Uterus (tissue), 3 donors: ENCODE measurements at regions not wholly inside any gene's neighbourhood (a gene's known extent, or its start where the extent isn't known, plus 50 kb on each side); places are given as distances from the start of the nearest gene placed in this dataset.

Experiments
- DNase-seq, 2 donors: peaks; one replicate each; pipeline ENCODE4 v3.0.0-alpha.2; 2019 to 2020
- H3K27ac ChIP-seq, 2 donors: fragments of 200-600 bp; sonication (generic); 1 replicate in 1 of 2; 2 replicates in 1 of 2; pipeline ENCODE4 v1.5.1; 2016 to 2018
- H3K27me3 ChIP-seq, 2 donors: fragments of 200-600 bp; sonication (generic); one replicate each; pipeline ENCODE4 v1.5.1; 2018 to 2019; ENCODE audit warnings: control low read depth in 1 of 2
- H3K36me3 ChIP-seq, 2 donors: fragments of 200-600 bp; sonication (generic); one replicate each; pipeline ENCODE4 v1.5.1; 2019; ENCODE audit warnings: control low read depth in 1 of 2
- H3K4me1 ChIP-seq, 2 donors: fragments of 200-600 bp; sonication (generic); one replicate each; pipeline ENCODE4 v1.5.1; 2018 to 2019; ENCODE audit warnings: control low read depth in 1 of 2
- H3K4me3 ChIP-seq, 2 donors: fragments of 200-600 bp; sonication (generic); 1 replicate in 1 of 2; 2 replicates in 1 of 2; pipeline ENCODE4 v1.5.1; 2018 to 2019; ENCODE audit warnings: mild to moderate bottlenecking in 1 of 2
- H3K9me3 ChIP-seq, 2 donors: fragments of 200-600 bp; sonication (generic); one replicate each; pipeline ENCODE4 v1.5.1; 2019; ENCODE audit warnings: control low read depth in 1 of 2
- POLR2A ChIP-seq, 2 donors: fragments of 450-650 bp; IDR thresholded peaks; one replicate each; pipeline ENCODE4 v1.6.1; 2016; ENCODE audit warnings: antibody characterized with exemption in 2 of 2, mild to moderate bottlenecking in 1 of 2, moderate library complexity in 1 of 2
- intact Hi-C: fragments of 100-400 bp; cut with DNase I; formaldehyde crosslinking; loops from one replicate; pipeline ENCODE4 v1.15.1; 2023; ENCODE audit warnings: low total_unique reads
- TF ChIP-seq, protein P1 (sequence below), 4 experiments: fragments of 200-600 bp in 2 of 4; fragments of 450-650 bp in 2 of 4; sonication (generic) in 2 of 4; IDR thresholded peaks; one replicate each; pipeline ENCODE4 v1.5.1; 2016 to 2019; ENCODE audit warnings: antibody characterized with exemption in 4 of 4, mild to moderate bottlenecking in 2 of 4, moderate library complexity in 1 of 4
- donor health status: DM: yes; HTN: yes; CAD: no.

GRCh38 chr2:124988111-124988510, 963.0 kb downstream of the CNTNAP5 start:
- H3K27ac ChIP-seq, result no peak overlapping the region
- H3K27me3 ChIP-seq, result no peaks in the 10 kb centered on the region
- H3K4me1 ChIP-seq, result no peaks in the 10 kb centered on the region
- H3K9me3 ChIP-seq, result no peaks in the 10 kb centered on the region
- no peak for DNase-seq
- intact Hi-C loops, result no loop called here
- no peaks in the 10 kb centered on the region for H3K36me3 ChIP-seq
- no peak for TF ChIP-seq POLR2A (IDR thresholded peaks at IDR 0.05)
- TF ChIP-seq, protein P1, sequence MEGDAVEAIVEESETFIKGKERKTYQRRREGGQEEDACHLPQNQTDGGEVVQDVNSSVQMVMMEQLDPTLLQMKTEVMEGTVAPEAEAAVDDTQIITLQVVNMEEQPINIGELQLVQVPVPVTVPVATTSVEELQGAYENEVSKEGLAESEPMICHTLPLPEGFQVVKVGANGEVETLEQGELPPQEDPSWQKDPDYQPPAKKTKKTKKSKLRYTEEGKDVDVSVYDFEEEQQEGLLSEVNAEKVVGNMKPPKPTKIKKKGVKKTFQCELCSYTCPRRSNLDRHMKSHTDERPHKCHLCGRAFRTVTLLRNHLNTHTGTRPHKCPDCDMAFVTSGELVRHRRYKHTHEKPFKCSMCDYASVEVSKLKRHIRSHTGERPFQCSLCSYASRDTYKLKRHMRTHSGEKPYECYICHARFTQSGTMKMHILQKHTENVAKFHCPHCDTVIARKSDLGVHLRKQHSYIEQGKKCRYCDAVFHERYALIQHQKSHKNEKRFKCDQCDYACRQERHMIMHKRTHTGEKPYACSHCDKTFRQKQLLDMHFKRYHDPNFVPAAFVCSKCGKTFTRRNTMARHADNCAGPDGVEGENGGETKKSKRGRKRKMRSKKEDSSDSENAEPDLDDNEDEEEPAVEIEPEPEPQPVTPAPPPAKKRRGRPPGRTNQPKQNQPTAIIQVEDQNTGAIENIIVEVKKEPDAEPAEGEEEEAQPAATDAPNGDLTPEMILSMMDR (IDR thresholded peaks at IDR 0.05), result no peak
- no peak overlapping the region for H3K4me3 ChIP-seq

DNA sequence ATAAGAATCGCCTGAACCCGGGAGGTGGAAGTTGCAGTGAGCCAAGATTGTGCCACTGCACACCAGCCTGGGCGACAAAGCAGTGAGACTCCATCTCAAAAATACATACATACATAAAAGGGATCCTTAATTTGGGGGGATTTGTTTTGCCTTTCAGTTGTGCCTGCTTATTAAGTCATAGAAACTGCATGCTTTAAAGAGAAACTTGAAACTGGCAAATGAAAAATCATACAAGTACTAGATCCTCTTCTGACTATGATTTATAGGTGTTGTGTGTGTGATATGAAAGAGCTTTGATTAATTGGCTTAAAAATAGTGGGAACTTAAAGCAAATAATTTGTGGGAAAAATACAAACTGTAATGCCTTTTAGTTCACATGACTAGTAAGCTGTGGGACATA, 963.7 kb downstream of the CNTNAP5 start:
- intact Hi-C loops, result no loop called here
- no peak for TF ChIP-seq POLR2A (IDR thresholded peaks at IDR 0.05)
- TF ChIP-seq, protein P1 (IDR thresholded peaks at IDR 0.05), result no peak

DNA sequence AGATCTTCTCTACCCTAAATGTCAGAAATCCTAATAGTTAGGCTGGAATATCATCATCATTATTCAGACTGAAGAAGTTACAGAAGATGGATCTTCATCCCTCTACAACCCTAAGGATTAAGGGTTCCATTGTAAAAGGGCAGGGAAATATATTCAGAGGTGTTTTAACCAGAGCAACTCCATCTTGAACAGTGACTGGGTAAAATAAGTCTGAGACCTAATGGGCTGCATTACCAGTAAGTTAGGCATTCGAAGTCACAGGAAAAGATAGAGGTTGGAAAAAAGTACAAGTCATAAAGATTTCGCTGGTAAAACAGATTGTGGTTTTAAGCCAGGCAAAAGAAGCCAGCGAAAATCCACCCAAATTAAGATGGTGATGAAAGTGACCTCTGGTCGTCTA, 968.7 kb downstream of the CNTNAP5 start:
- no peaks in the 10 kb centered on the region for H3K36me3 ChIP-seq
- intact Hi-C loops, result no loop called here
- no peaks in the 10 kb centered on the region for H3K9me3 ChIP-seq
- H3K4me1 ChIP-seq, result no peaks in the 10 kb centered on the region
- no peak overlapping the region for H3K27ac ChIP-seq
- H3K27me3 ChIP-seq, result no peaks in the 10 kb centered on the region
- no peak for DNase-seq
- TF ChIP-seq, protein P1 (IDR thresholded peaks at IDR 0.05), result no peak
- no peak for TF ChIP-seq POLR2A (IDR thresholded peaks at IDR 0.05)
- H3K4me3 ChIP-seq, result no peak overlapping the region

More for the DNA sequence above, 963.7 kb downstream of the CNTNAP5 start:
- Histone ChIP-seq H3K27me3 (no peaks in the 10 kb centered on the region), H3K9me3 (no peaks in the 10 kb centered on the region), H3K27ac (no peak overlapping the region), H3K36me3 (no peaks in the 10 kb centered on the region), H3K4me1 (no peaks in the 10 kb centered on the region), H3K4me3 (no peak overlapping the region)
- DNase-seq, result no peak

DNA sequence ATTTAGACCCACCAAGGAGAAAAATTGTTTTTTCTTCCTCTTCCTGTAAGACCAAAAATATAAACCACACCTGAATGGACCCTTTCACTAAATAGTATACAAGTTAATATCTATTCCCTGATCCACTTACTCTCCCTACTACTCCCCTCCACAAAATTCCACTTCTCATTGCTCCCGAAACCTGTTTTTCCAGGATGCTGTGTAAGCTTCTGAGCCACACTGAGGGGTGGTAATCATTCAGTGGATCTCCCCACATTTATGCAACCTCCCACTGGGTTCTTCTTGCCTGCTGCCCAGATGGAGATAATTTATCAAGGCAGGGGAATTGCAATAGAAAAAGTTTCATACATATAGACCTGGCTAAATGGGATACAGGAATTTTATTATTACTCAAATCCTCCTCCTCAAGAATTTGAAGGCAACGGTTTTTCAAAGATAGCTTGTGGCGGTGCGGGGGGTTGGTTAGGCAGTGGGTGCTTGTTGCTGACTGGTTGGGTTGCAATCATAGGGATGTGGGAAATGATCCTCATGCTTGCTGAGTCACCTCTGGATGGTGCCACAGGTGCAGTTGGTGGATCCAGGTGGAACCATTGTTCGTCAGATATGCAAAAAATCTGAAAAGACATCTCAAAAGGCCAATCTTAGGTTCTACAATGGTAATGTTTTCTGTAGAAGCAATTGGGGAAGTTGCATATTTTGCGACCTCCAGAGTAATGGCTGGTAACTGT, 970.3 kb downstream of the CNTNAP5 start:
- H3K9me3 ChIP-seq, result no peaks in the 10 kb centered on the region
- no peaks in the 10 kb centered on the region for H3K4me1 ChIP-seq
- no peak overlapping the region for H3K27ac ChIP-seq
- no peaks in the 10 kb centered on the region for H3K36me3 ChIP-seq
- DNase-seq, result no peak
- H3K27me3 ChIP-seq, result no peaks in the 10 kb centered on the region
- intact Hi-C loops, result no loop called here
- TF ChIP-seq, protein P1 (IDR thresholded peaks at IDR 0.05), result no peak
- TF ChIP-seq POLR2A (IDR thresholded peaks at IDR 0.05), result no peak
- no peak overlapping the region for H3K4me3 ChIP-seq

- Histone ChIP-seq H3K4me3 (no peak overlapping the region), H3K9me3 (no peaks in the 10 kb centered on the region), H3K27me3 (no peaks in the 10 kb centered on the region), H3K36me3 (no peaks in the 10 kb centered on the region), H3K4me1 (no peaks in the 10 kb centered on the region), H3K27ac (no peak overlapping the region)
- intact Hi-C loops, result no loop called here
- DNase-seq, result no peak
- TF ChIP-seq POLR2A (IDR thresholded peaks at IDR 0.05), result no peak
- TF ChIP-seq, protein P1 (IDR thresholded peaks at IDR 0.05), result no peak
These were observed 971.3 kb downstream of the CNTNAP5 start for GRCh38 chr2:124996406-124996805.
